Endothelial cell of umbilical vein (primary cell): ENCODE measurements at regions not wholly inside any gene's neighbourhood (a gene's known extent, or its start where the extent isn't known, plus 50 kb on each side); places are given as distances from the start of the nearest gene placed in this dataset.

Experiments
- EZH2 ChIP-seq: IDR thresholded peaks from 2 replicates; pipeline ENCODE4 v1.6.1; 2012; ENCODE audit warnings: borderline replicate concordance, low read depth, mild to moderate bottlenecking, moderate library complexity, low read length, inconsistent platforms; ENCODE audit not compliant: severe bottlenecking
- MAX ChIP-seq: IDR thresholded peaks from 2 replicates; pipeline ENCODE4 v1.6.1; 2011; ENCODE audit not compliant: insufficient read depth, insufficient read length
- TF ChIP-seq, protein P1 (sequence below), 2 donors: IDR thresholded peaks; 1 replicate in 1 of 2; 2 replicates in 1 of 2; pipeline ENCODE4 v1.5.1; 2011; ENCODE audit warnings: low read length in 2 of 2, mild to moderate bottlenecking in 2 of 2, moderate library complexity in 2 of 2, control low read depth in 1 of 2, inconsistent platforms in 1 of 2, low read depth in 1 of 2; ENCODE audit not compliant: insufficient read depth in 1 of 2; ENCODE audit errors: extremely low read depth in 1 of 2

- TF ChIP-seq, protein P1, sequence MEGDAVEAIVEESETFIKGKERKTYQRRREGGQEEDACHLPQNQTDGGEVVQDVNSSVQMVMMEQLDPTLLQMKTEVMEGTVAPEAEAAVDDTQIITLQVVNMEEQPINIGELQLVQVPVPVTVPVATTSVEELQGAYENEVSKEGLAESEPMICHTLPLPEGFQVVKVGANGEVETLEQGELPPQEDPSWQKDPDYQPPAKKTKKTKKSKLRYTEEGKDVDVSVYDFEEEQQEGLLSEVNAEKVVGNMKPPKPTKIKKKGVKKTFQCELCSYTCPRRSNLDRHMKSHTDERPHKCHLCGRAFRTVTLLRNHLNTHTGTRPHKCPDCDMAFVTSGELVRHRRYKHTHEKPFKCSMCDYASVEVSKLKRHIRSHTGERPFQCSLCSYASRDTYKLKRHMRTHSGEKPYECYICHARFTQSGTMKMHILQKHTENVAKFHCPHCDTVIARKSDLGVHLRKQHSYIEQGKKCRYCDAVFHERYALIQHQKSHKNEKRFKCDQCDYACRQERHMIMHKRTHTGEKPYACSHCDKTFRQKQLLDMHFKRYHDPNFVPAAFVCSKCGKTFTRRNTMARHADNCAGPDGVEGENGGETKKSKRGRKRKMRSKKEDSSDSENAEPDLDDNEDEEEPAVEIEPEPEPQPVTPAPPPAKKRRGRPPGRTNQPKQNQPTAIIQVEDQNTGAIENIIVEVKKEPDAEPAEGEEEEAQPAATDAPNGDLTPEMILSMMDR (IDR thresholded peaks at IDR 0.05; ENCODE audit: extremely low read depth in 1 of 2, insufficient read depth in 1 of 2, low read depth in 1 of 2, low read length in 2 of 2), result no peak
- no peak for TF ChIP-seq EZH2
- TF ChIP-seq MAX, result no peak
Measured at GRCh38 chr10:28937959-28938358, 260.6 kb downstream of the BAMBI start.
